ENCODE measurements at regions not wholly inside any gene's neighbourhood (a gene's known extent, or its start where the extent isn't known, plus 50 kb on each side); places are given as distances from the start of the nearest gene placed in this dataset.

DNA sequence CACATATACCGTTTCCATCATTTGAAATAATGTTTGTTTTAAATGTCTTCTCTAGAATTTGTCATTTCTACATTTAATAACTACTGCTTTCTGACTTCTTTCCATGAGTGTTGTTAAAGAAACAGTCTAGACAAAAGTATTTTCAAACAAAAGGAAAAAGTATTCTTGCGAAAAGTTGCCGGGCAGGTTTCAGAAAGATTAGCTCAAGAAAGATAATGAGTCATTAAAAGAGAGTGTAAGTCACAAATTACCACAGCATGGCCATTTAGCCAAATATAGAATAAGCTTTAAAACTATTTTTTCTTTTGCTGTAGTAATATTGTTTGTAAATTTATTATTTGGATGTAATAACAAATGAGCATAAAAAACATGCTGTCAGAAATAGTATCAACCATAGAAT is 493.0 kb downstream of the TLL1 start:
- no peak for DNase-seq

DNA sequence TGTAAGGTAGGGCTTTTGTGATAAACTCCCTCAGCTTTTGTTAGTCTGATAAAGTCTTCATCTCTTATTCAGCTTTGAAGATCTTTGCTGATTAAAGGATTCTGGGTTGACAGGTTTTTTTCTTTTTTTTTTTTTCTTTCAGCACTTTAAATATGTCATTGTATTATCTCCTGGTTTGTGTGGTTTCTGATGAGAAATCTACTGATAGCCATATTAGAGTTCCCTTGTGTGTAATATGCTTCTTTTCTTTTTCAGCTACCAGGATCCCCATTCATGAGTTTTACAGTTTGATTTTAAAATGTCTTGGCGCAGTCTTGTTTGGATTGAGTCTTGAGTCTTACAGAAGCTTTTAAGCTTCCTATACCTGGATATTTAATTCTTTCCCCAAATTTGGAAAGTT is 504.5 kb downstream of the TLL1 start:
- no peak for DNase-seq

DNA sequence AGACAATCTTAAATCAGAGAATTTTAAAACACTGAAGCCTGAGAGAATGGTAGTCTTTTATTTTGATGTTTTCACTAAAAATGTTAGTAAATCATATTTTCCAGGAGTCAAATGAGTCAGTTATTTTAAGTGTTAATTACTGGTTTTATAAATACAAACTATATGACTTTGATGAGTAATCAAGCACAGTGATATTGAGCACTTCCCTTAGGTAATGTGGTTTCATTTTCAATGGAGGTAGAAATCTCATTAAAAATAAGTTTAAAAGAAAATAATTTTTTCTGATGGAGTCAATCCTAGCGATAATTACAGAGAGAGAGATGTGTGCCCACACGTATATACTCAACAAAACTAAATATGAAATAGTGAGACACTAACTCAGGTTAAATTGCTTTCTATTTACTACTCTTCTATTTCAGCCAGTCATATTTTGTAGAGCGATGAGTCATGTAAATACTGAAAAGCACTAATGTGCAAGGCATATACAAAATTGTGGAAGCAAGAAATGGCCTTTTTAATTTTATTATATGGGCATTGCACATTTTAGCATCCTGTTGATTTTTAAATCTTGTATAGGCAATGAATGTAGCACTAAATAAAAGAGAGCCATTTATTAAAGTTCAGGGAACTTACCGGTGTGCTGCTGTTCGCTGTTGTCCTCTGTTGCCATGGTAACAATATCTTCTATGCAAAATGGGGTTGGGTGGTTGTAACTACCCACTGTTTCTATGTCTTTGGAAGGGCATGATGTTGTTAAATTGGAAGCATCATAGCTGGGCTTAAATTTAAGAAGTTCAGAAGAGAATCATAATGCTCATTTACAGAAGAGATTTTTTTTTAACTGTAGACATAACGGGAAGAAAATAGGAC is 513.7 kb downstream of the TLL1 start:
- DNase-seq: peak; percentile 8

DNA sequence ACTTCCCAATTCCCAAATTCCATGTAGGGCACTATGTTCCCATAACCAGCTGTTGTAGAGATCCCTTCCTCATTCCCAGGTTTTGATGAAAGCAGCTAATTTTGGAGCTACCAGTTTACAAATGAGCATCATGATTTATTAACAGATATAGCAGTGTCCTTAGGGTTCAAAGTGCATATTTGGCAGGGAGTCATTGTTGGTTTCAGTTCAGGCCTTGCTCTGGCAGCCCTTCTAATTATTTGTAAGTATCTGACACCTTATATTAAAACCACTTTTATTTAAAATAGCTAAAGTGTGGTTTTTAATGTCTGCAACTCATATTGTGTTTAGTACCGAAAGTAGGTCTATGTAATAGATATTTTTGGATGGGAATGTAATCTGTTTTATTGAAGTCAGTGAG is 518.5 kb downstream of the TLL1 start:
- DNase-seq: no peak

DNA sequence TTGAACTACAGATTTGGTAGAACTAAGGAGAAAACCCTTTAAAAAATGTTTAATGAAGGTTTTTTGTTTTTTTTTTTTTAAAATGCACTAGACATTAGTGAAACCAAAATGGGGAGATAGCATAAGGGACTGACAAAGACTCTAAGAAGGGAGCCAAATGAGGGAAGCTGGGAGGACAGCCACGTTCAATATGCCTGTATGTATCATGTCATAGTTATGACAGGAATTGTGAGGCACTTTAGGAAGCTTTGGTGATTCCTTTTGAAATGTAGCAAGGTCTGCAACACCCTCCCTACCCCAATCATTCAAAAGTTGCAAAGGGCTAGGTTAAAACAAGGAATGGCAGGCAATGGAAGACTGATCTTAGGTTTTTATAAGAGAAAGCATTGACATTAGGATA is 526.0 kb downstream of the TLL1 start:
- DNase-seq: no peak

DNA sequence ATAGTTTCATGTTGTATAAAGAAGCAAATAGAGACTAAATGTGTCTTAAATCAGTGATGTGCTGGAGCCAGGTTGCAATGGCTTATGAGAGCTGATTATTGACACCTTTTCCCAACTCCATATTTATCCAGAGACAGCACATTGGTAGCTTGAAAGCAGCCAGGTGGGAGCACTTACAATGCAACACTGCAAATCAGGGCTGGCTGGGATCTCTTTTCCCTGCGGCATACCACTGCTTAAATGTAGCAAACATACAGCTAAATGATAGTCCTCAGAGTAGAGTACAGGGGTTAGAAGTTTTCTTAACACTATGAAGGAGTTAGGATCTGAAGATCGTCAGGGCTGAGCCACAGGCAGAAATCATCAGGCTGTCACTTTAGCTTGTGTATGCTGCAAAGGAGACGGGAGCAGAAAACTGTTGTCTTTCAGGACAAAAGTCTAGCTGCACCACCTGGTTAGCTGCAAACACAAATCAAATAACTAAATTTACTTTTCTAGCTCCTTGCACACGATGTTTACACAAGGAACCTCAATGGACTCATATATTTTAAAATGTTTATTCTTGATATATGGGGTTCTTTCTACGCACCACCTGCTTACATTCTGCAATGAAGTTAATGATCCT is 527.3 kb downstream of the TLL1 start:
- peak; percentile 88 for DNase-seq

DNA sequence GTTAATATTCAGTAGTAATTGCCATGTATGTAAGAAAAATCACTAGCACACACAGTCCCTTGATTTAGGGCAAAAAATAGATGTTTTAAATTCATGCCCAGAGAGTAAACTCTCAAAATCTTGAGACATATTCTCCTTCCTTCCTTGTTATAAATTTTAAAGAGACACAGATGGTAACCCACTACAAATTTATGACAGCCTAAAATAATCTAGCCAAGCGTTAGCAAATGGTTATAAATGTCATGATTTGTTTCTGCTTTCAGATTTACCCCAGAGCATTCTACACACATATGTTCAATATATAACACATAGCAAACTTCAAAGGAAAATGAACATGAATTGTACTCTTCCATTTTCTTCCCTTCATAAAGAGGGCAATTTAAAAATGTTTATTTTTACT is 540.3 kb downstream of the TLL1 start:
- DNase-seq: no peak

DNA sequence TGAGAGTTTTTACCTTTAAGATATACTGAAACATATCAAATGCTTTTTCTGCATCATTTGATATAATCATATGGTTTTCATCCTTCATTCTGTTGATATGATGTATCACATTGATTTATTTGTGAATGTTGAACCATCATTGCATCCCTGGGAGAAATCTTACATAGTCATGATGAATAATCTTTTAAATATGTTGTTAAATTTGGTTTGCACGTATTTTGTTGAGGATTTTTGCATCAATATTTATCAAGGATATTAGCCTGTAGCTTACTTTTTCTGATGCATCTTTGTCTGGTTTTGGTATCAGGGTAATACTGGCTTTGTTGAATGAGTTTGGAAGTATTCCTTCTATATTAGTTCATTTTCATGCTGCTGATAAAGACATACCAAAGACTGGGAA is 541.4 kb downstream of the TLL1 start:
- DNase-seq: no peak

- DNase-seq: no peak
Observed at GRCh38 chr4:166415749-166416148, 542.7 kb downstream of the TLL1 start.

DNA sequence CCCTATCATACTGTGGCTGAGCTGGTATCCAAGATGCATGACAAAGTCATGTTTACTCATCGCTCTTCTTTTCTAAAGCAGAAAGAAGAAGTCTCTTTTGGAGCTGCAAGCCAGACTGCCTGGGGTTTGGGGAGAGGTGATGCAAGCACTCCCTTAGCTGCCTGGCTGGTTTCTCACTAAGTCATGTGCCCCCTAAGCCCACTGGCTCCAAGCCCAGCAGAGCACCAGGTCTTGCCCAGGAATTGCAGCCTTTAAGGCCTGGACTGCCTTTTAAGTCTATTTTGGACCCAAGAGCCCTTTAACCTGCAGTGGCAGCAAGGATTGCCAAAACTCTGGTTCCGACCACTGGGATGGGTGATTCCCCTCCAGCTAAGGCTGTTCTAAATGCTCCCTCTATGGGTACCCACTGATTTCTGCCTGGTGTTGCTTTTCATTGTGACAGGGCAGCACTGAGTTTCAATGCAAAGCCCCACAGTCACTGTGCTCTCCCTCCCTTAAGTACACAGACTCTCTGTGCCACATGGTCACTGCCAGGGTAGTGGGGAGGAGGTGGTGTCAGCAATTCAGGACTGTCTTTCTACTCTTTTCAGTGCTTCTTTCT is 548.6 kb downstream of the TLL1 start:
- no peak for DNase-seq

- no peak for DNase-seq
Observed at GRCh38 chr4:166422475-166422874, 549.4 kb downstream of the TLL1 start.

DNA sequence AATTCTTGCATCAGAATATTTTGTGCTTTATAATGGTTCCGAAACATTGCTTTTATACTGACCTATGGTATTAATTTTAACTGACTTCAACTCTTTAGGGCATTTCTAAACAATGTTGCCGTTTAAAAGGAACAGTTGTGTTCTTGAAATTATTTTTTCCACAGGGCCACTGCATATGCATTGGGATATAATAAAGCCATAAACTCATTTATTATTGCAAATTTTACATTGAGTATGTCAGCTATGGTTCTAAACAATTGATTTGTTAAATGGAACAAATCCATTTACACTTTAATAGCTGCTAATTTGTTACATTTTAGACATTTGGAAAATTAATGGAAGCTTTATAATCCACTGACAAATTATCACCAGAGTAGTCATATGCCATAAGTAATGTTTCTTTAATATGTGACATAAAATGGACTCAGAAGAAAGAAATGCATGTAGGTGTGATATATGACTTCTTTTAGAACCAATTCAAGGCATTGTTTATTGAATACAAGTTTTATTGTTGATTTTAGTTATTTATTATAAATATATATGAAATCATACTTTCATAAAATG is 553.3 kb downstream of the TLL1 start:
- no peak for DNase-seq

DNA sequence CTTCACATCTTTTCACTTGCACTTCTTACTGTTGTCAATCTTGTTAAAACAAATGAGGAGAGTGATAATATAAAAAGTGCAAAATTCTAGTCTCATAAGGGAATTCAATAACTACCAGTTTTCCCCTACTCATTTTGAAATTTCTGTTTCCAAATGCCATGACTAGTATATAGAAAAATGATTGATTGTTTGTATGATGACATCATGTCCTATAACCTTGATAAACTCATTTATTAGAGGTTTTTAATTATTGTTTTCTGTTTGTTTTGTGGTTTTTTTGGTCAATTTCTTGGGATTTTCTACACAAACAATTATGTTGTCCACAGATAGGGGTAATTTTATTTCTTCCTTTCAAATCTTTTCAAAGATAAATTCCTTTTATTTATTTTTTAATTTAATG is 559.1 kb downstream of the TLL1 start:
- DNase-seq: no peak

GRCh38 chr4:166432842-166433241 is 559.8 kb downstream of the TLL1 start:
- DNase-seq: no peak

DNA sequence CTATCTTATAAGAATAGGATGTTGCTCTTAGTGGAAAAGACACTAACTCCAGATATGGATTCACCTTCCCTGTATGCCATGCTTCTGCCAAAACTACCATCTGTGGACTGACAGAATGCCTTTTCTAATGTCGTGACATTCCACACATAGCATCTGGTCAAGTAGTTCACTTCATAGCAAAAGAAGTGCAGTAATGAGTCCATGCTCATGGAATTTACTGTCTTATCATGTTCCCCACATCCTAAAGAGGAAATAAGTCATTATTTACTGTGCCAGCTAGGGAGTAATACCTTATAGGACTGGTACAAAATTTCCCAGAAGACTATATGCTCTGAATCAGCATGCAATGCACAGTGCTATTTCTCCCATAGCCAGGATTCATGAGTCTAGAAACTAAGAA is 562.4 kb downstream of the TLL1 start:
- no peak for DNase-seq

DNA sequence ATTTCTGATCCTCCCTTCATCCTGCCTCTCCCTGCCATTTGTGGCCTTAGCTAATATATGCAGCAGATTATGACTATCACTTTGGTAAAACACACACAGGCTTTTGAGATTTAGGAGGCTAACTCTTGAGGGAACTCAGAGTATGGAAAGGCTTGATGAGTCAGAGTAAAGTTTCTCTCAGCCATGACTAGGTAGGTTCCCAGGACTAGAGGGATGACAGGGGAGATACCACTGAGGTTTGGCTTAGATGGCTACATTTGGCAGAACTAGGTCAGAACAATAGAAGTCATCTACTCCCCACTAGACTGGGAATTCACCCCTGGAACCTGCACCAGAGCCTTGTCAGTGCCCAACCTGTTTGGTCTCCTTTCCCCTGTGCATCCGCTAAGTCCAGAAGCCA is 585.7 kb downstream of the TLL1 start:
- DNase-seq: no peak

- no peak for DNase-seq
Observed at GRCh38 chr4:166459621-166460020, 586.6 kb downstream of the TLL1 start.

GRCh38 chr4:166460769-166461550 is 587.9 kb downstream of the TLL1 start:
- no peak for DNase-seq

DNA sequence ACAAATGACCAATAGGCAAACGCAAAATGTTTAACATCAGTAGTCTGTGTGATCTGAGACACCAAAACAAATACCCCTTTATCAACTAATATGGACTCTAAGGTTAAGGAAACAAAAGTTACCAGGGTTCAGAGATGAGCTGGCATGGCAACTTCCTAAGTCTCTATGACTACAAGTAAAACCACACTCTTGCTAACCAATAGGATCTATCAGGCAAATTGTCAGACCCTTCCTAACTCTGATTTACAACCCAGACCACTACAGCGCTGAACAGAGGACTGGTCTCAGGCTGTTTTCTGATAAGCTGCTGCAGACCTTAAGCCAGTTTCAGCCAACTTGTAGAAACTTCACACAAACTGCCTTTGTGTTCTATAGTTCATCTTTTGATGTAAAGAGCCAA is 608.0 kb downstream of the TLL1 start:
- no peak for DNase-seq

DNA sequence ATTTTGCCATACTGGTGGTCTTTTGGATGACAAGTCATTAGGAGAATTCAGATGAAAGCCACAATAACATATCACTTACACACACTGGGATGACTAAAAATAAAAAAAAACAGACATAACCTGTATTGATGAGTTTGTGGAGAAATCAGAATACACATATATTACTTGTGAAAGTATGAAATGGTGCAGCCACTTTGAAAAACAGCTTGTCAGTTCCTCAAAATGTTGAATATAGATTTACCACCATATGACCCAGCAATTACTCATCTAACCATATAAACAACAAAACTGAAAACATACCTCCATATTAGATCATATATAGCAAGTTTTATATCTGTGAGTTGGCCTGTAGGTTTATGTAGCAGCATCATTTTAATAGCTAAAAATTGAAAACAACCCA is 608.7 kb downstream of the TLL1 start:
- DNase-seq: no peak

- no peak for DNase-seq
Observed at GRCh38 chr4:166482758-166483157, 609.7 kb downstream of the TLL1 start.

DNA sequence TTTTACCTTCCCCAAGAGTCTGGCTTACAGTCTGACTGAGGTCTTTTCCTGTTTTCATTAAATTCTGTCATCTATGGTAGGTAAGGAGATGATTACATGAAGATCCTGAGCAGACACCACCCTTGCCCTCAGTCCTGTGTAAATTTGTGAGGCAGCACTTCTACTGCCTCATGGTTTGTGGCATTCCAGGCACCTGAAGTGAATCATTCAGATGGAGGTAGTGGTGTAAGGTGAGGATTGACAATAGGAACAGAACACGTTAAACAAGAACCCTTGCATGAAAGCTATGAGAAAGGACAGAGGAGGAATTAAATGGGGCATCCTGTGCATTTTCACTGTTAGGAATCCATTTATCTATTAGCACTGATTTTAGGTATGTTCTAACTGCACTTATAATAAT is 618.6 kb downstream of the TLL1 start:
- no peak for DNase-seq

GRCh38 chr4:166493924-166494345 is 620.9 kb downstream of the TLL1 start:
- no peak for DNase-seq
